ENCODE measurements at regions not wholly inside any gene's neighbourhood (a gene's known extent, or its start where the extent isn't known, plus 50 kb on each side); places are given as distances from the start of the nearest gene placed in this dataset.

DNA sequence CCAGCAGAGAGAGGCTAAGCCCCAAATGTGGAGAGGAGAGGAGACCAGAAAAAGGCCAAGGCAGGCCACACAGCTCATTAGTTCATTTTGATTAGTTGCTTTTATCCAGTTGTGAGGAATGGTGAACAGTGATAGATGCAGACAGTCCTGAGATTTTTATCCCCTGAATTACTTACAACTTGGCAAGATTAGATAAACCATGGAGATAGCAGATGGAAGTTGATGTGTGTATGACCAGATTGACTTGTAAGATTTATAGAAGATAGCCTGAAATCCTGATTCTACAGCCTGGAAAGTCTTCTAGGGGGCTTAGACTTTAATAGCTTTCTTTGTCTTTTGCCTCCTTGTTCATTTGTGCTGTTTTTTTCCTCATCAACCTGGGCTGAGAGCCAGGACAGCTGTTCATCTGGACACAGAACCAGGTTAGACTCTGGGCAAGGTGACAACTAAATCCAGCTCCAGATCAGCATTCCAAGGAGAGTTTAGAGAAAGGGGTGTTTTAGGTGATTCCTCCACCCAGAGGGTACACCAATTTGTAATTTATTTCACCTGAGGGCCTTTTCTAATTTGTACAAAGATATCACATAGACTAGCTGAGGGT lies 215.5 kb downstream of the SPATA18 start:
- DNase-seq, result no peak
- H3K9ac ChIP-seq (ENCODE audit: extremely low read depth, low read length, poor library complexity, severe bottlenecking), result no peak overlapping the region
- H3K36me3 ChIP-seq (ENCODE audit: control insufficient read depth, insufficient read depth, low read length), result no peaks in the 10 kb centered on the region
- Mint-ChIP-seq H3K4me3 (no peak overlapping the region), H3K9me3 (peaks cover 20% of the 10 kb centered on the region), H3K36me3 (ENCODE audit: low read depth) (peaks cover 2% of the 10 kb centered on the region), H3K27me3 (ENCODE audit: insufficient read depth) (peaks cover 2% of the 10 kb centered on the region), H3K4me1 (peaks cover 30% of the 10 kb centered on the region), H3K27ac (no peak overlapping the region)
- H3K27ac ChIP-seq (ENCODE audit: low read depth, low read length), result no peak overlapping the region
- TF ChIP-seq, protein P1, sequence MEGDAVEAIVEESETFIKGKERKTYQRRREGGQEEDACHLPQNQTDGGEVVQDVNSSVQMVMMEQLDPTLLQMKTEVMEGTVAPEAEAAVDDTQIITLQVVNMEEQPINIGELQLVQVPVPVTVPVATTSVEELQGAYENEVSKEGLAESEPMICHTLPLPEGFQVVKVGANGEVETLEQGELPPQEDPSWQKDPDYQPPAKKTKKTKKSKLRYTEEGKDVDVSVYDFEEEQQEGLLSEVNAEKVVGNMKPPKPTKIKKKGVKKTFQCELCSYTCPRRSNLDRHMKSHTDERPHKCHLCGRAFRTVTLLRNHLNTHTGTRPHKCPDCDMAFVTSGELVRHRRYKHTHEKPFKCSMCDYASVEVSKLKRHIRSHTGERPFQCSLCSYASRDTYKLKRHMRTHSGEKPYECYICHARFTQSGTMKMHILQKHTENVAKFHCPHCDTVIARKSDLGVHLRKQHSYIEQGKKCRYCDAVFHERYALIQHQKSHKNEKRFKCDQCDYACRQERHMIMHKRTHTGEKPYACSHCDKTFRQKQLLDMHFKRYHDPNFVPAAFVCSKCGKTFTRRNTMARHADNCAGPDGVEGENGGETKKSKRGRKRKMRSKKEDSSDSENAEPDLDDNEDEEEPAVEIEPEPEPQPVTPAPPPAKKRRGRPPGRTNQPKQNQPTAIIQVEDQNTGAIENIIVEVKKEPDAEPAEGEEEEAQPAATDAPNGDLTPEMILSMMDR (conservative IDR thresholded peaks at IDR 0.05), result no peak
- peaks cover 9% of the 10 kb centered on the region for H3K9me3 ChIP-seq (ENCODE audit: control insufficient read depth, low read length)
- H3K4me1 ChIP-seq (ENCODE audit: control insufficient read depth, insufficient read depth, low read length), result peaks cover 9% of the 10 kb centered on the region
- no peak overlapping the region for H3K4me3 ChIP-seq (ENCODE audit: low read length)
- H3K27me3 ChIP-seq (ENCODE audit: control insufficient read depth, insufficient read depth, low read length, poor library complexity, severe bottlenecking), result no peaks in the 10 kb centered on the region

DNA sequence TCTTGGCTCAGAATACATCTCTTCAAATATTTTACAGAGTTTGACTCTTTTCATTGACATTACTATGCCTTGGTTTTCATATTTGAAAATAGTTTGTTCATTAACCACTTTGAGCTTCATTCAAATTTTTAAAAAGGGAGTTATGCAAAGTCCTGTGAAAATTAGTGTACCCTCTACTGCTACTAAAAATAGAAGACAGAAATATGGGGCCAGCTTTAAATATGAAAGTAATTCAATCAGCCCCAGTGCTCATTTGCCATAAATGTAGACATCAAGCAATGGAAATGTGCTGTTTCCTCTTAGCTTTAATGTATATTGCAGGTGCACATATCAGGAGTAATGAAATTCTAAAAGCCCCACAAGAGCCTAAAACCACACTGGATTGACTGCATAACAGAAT lies 218.7 kb downstream of the SPATA18 start:
- Histone ChIP-seq H3K27ac (ENCODE audit: low read depth, low read length) (no peak overlapping the region), H3K9ac (ENCODE audit: extremely low read depth, low read length, poor library complexity, severe bottlenecking) (no peak overlapping the region), H3K9me3 (ENCODE audit: control insufficient read depth, low read length) (peaks cover 38% of the 10 kb centered on the region), H3K36me3 (ENCODE audit: control insufficient read depth, insufficient read depth, low read length) (peaks cover 5% of the 10 kb centered on the region), H3K27me3 (ENCODE audit: control insufficient read depth, insufficient read depth, low read length, poor library complexity, severe bottlenecking) (no peaks in the 10 kb centered on the region), H3K4me1 (ENCODE audit: control insufficient read depth, insufficient read depth, low read length) (peaks cover 9% of the 10 kb centered on the region), H3K4me3 (ENCODE audit: low read length) (no peak overlapping the region)
- Mint-ChIP-seq H3K27ac (peak overlapping the region; percentile 20), H3K9me3 (peaks cover 50% of the 10 kb centered on the region), H3K4me1 (peaks cover 30% of the 10 kb centered on the region), H3K27me3 (ENCODE audit: insufficient read depth) (peaks cover 2% of the 10 kb centered on the region), H3K4me3 (no peak overlapping the region), H3K36me3 (ENCODE audit: low read depth) (peaks cover 8% of the 10 kb centered on the region)
- TF ChIP-seq, protein P1 (conservative IDR thresholded peaks at IDR 0.05), result no peak
- no peak for DNase-seq

DNA sequence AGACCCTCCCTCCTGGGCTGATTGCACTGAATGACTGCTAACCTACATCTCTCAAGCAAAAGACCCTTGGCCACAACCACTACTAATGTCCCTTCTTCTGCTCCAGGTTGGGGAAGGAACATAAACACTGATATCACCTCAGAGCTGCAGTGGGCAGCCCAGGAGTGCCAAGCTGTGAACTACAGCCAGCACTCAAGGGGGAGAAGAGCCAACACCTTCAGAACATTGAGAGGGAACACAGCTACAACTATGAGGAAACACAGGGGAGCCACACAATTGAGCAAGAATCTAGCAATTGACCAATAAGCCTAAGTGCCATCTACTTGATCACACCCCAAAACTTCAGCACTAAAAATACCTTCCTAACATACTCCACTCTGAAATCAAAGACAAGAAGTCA lies 222.8 kb downstream of the SPATA18 start:
- H3K4me1 Mint-ChIP-seq, result peaks cover 13% of the 10 kb centered on the region
- H3K9ac ChIP-seq (ENCODE audit: extremely low read depth, low read length, poor library complexity, severe bottlenecking), result no peak overlapping the region
- H3K27me3 Mint-ChIP-seq (ENCODE audit: insufficient read depth), result no peaks in the 10 kb centered on the region
- peaks cover 73% of the 10 kb centered on the region for H3K9me3 Mint-ChIP-seq
- H3K27ac ChIP-seq (ENCODE audit: low read depth, low read length), result no peak overlapping the region
- peaks cover 5% of the 10 kb centered on the region for H3K36me3 ChIP-seq (ENCODE audit: control insufficient read depth, insufficient read depth, low read length)
- peaks cover 9% of the 10 kb centered on the region for H3K4me1 ChIP-seq (ENCODE audit: control insufficient read depth, insufficient read depth, low read length)
- DNase-seq, result no peak
- peaks cover 11% of the 10 kb centered on the region for H3K36me3 Mint-ChIP-seq (ENCODE audit: low read depth)
- peaks cover 50% of the 10 kb centered on the region for H3K9me3 ChIP-seq (ENCODE audit: control insufficient read depth, low read length)
- TF ChIP-seq, protein P1 (conservative IDR thresholded peaks at IDR 0.05), result no peak
- H3K27ac Mint-ChIP-seq, result no peak overlapping the region
- H3K27me3 ChIP-seq (ENCODE audit: control insufficient read depth, insufficient read depth, low read length, poor library complexity, severe bottlenecking), result no peaks in the 10 kb centered on the region
- H3K4me3 ChIP-seq (ENCODE audit: low read length), result peak overlapping the region; percentile 70
- no peak overlapping the region for H3K4me3 Mint-ChIP-seq
